H9 (cell line): ENCODE measurements at regions not wholly inside any gene's neighbourhood (a gene's known extent, or its start where the extent isn't known, plus 50 kb on each side); places are given as distances from the start of the nearest gene placed in this dataset.

Experiments used
- DNase-seq: peaks from one replicate; pipeline ENCODE4 v3.0.0-alpha.2; 2017
- H2AFZ ChIP-seq: one replicate; pipeline ENCODE4 v1.6.1; 2013; ENCODE audit warnings: mild to moderate bottlenecking, low read length, control low read depth, moderate library complexity
- H2AK5ac ChIP-seq: 2 replicates; pipeline ENCODE4 v1.6.1; 2013; ENCODE audit warnings: low read length, control low read depth, mixed read lengths; ENCODE audit not compliant: insufficient read length
- H2BK120ac ChIP-seq: one replicate; pipeline ENCODE4 v1.6.1; 2013; ENCODE audit warnings: low read depth, mild to moderate bottlenecking, low read length, control low read depth, inconsistent platforms; ENCODE audit not compliant: poor library complexity, severe bottlenecking
- H2BK12ac ChIP-seq: 2 replicates; pipeline ENCODE4 v1.6.1; 2013; ENCODE audit warnings: low read length, control low read depth, mixed read lengths, low read depth; ENCODE audit not compliant: insufficient read length
- H2BK15ac ChIP-seq: 2 replicates; pipeline ENCODE4 v1.6.1; 2013; ENCODE audit warnings: low read depth, low read length, control low read depth
- H2BK20ac ChIP-seq: one replicate; pipeline ENCODE4 v1.6.1; 2013; ENCODE audit warnings: low read depth, mild to moderate bottlenecking, low read length, control low read depth, inconsistent platforms; ENCODE audit not compliant: poor library complexity, severe bottlenecking
- H2BK5ac ChIP-seq: 2 replicates; pipeline ENCODE4 v1.6.1; 2013; ENCODE audit warnings: low read length, control low read depth, mixed read lengths; ENCODE audit not compliant: insufficient read length
- H3K14ac ChIP-seq: 2 replicates; pipeline ENCODE4 v1.6.1; 2013; ENCODE audit warnings: low read length, control low read depth; ENCODE audit not compliant: insufficient read depth
- H3K18ac ChIP-seq: 2 replicates; pipeline ENCODE4 v1.6.1; 2013; ENCODE audit warnings: low read depth, mild to moderate bottlenecking, mixed read lengths, low read length, control low read depth; ENCODE audit not compliant: insufficient read length
- H3K23ac ChIP-seq: 2 replicates; pipeline ENCODE4 v1.6.1; 2013; ENCODE audit warnings: low read length, control low read depth, mixed read lengths, low read depth; ENCODE audit not compliant: insufficient read length
- H3K23me2 ChIP-seq: 2 replicates; pipeline ENCODE4 v1.6.1; 2013; ENCODE audit warnings: low read depth, mild to moderate bottlenecking, mixed read lengths, low read length, control low read depth; ENCODE audit not compliant: insufficient read length, poor library complexity, severe bottlenecking
- H3K27ac ChIP-seq: 2 replicates; pipeline ENCODE4 v1.5.1; 2013; ENCODE audit warnings: low read length, control low read depth, mixed read lengths, low read depth; ENCODE audit not compliant: insufficient read length
- H3K27me3 ChIP-seq: 2 replicates; pipeline ENCODE4 v1.6.1; 2013; ENCODE audit warnings: low read length, control low read depth, inconsistent platforms; ENCODE audit not compliant: insufficient read depth
- H3K4ac ChIP-seq: 2 replicates; pipeline ENCODE4 v1.6.1; 2013; ENCODE audit warnings: low read depth, mild to moderate bottlenecking, control low read depth, inconsistent platforms, low read length, moderate library complexity
- H3K4me1 ChIP-seq: 2 replicates; pipeline ENCODE4 v1.6.1; 2013; ENCODE audit warnings: low read length, control low read depth, inconsistent platforms; ENCODE audit not compliant: insufficient read depth
- H3K4me2 ChIP-seq: 2 replicates; pipeline ENCODE4 v1.6.1; 2013; ENCODE audit warnings: low read length, control low read depth, mixed read lengths; ENCODE audit not compliant: insufficient read length, insufficient read depth
- H3K56ac ChIP-seq: 2 replicates; pipeline ENCODE4 v1.6.1; 2013; ENCODE audit warnings: low read depth, mild to moderate bottlenecking, mixed read lengths, low read length, control low read depth; ENCODE audit not compliant: insufficient read length
- H3K79me1 ChIP-seq: 2 replicates; pipeline ENCODE4 v1.6.1; 2013; ENCODE audit warnings: low read depth, mild to moderate bottlenecking, moderate library complexity, low read length, control low read depth, inconsistent platforms; ENCODE audit not compliant: insufficient read depth, poor library complexity, severe bottlenecking
- H3K79me2 ChIP-seq: 2 replicates; pipeline ENCODE4 v1.6.1; 2013; ENCODE audit warnings: low read length, control low read depth, inconsistent platforms; ENCODE audit not compliant: insufficient read depth
- H3K9ac ChIP-seq: 2 replicates; pipeline ENCODE4 v1.6.1; 2013; ENCODE audit warnings: low read length, control low read depth, mixed read lengths; ENCODE audit not compliant: insufficient read length; ENCODE audit errors: extremely low read depth
- H3K9me3 ChIP-seq: one replicate; pipeline ENCODE4 v1.6.1; 2013; ENCODE audit warnings: low read depth, low read length, inconsistent platforms; ENCODE audit not compliant: control insufficient read depth
- H3T11ph ChIP-seq: one replicate; pipeline ENCODE4 v1.6.1; 2013; ENCODE audit warnings: mild to moderate bottlenecking, low read length, control low read depth, inconsistent platforms
- H4K20me1 ChIP-seq: one replicate; pipeline ENCODE4 v1.6.1; 2013; ENCODE audit not compliant: control insufficient read depth, insufficient read length, insufficient read depth
- H4K5ac ChIP-seq: 2 replicates; pipeline ENCODE4 v1.6.1; 2013; ENCODE audit warnings: low read depth, mild to moderate bottlenecking, mixed read lengths, low read length, control low read depth; ENCODE audit not compliant: insufficient read length
- H4K8ac ChIP-seq: replicated peaks from 2 replicates; pipeline ENCODE4 v1.6.1; 2013; ENCODE audit warnings: low read length, control low read depth, mixed read lengths, low read depth; ENCODE audit not compliant: insufficient read length
- H4K91ac ChIP-seq: 2 replicates; pipeline ENCODE4 v1.6.1; 2013; ENCODE audit warnings: low read depth, mild to moderate bottlenecking, moderate library complexity, mixed read lengths, low read length, control low read depth; ENCODE audit not compliant: insufficient read length
- H3K27ac Mint-ChIP-seq, 3 experiments: 2 replicates in 2 of 3; 3 replicates in 1 of 3; pipeline ENCODE4 v1.8.0; 2020 to 2021; ENCODE audit warnings: mixed read lengths in 3 of 3, mild to moderate bottlenecking in 1 of 3, moderate library complexity in 1 of 3
- H3K27me3 Mint-ChIP-seq: 2 replicates; pipeline ENCODE4 v1.8.0; 2021; ENCODE audit warnings: low read depth, mild to moderate bottlenecking, moderate library complexity, mixed read lengths
- H3K36me3 Mint-ChIP-seq, 3 experiments: 2 replicates in 2 of 3; 3 replicates in 1 of 3; pipeline ENCODE4 v1.8.0; 2020 to 2021; ENCODE audit warnings: low read depth in 3 of 3, mixed read lengths in 3 of 3; ENCODE audit not compliant: insufficient read depth in 1 of 3
- H3K4me1 Mint-ChIP-seq, 2 experiments: 2 replicates each; pipeline ENCODE4 v1.8.0; 2020; ENCODE audit warnings: mixed read lengths in 2 of 2
- H3K4me3 Mint-ChIP-seq, 2 experiments: 2 replicates in 1 of 2; 3 replicates in 1 of 2; pipeline ENCODE4 v1.8.0; 2020 to 2021; ENCODE audit warnings: mild to moderate bottlenecking in 2 of 2, mixed read lengths in 2 of 2, moderate library complexity in 1 of 2
- H3K9me3 Mint-ChIP-seq, 2 experiments: 2 replicates in 1 of 2; 3 replicates in 1 of 2; pipeline ENCODE4 v1.8.0; 2020; ENCODE audit warnings: mild to moderate bottlenecking in 2 of 2, mixed read lengths in 2 of 2, moderate library complexity in 1 of 2
- WGBS: extraction: QIAGEN DNeasy Blood & Tissue Kit; methylation state at CpG from one replicate; pipeline ENCODE4 v1.1.7; 2013; ENCODE audit warnings: missing lambda C conversion rate, low lambda C conversion rate, mixed read lengths; ENCODE audit not compliant: insufficient read length; ENCODE audit errors: extremely low coverage; 5-methylcytosine and 5-hydroxymethylcytosine counted together
- TF ChIP-seq, protein P1 (sequence below): fragments of 200-600 bp; sonication (generic); conservative IDR thresholded peaks from 3 replicates; pipeline ENCODE4 v1.8.0; 2021; ENCODE audit warnings: antibody characterized with exemption, mild to moderate bottlenecking

DNA sequence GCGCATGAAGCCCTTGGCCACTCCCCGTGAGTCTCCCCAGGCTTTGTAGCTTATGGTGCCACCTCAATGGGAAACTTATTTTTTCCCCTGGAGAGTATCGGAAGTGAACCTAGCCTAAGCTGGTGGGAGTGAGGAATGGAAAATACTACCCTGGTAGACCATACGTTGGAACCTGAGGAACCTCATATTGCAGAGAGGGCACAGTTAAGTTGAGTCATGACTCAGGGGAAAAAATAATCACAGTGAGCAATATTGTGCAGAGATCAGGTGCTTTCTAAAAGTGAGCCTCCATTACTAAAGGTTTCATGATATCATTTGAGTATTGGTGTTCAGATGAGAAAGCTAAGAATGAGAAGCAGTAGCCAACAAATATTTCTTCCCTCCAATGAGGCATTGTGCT, 360.5 kb upstream of the NT5C1B start:
- H2AFZ ChIP-seq, result no peak overlapping the region

More for the DNA sequence above, 360.5 kb upstream of the NT5C1B start:
- Histone ChIP-seq H3T11ph (no peak overlapping the region), H3K4me2 (no peak overlapping the region), H3K4ac (no peak overlapping the region), H4K5ac (no peak overlapping the region), H3K79me2 (no peaks in the 10 kb centered on the region), H3K4me1 (no peaks in the 10 kb centered on the region), H3K18ac (no peak overlapping the region), H2BK20ac (no peak overlapping the region), H4K8ac (no peak overlapping the region), H3K27me3 (no peaks in the 10 kb centered on the region), H3K23me2 (no peaks in the 10 kb centered on the region), H3K14ac (no peak overlapping the region), H3K23ac (no peak overlapping the region), H3K79me1 (no peaks in the 10 kb centered on the region), H3K56ac (no peak overlapping the region), H2AK5ac (no peak overlapping the region), H2BK12ac (no peak overlapping the region), H3K9me3 (no peaks in the 10 kb centered on the region), H4K20me1 (no peaks in the 10 kb centered on the region), H4K91ac (no peak overlapping the region), H2BK120ac (no peak overlapping the region), H3K9ac (no peak overlapping the region), H2BK5ac (no peak overlapping the region), H3K27ac (no peak overlapping the region), H2BK15ac (no peak overlapping the region)
- Mint-ChIP-seq H3K4me1 (no peaks in the 10 kb centered on the region), H3K4me3 (no peak overlapping the region), H3K36me3 (no peaks in the 10 kb centered on the region), H3K27me3 (no peaks in the 10 kb centered on the region), H3K9me3 (no peaks in the 10 kb centered on the region), H3K27ac (no peak overlapping the region; a peak in 1 of 7 replicates)
- no peak for DNase-seq
- TF ChIP-seq, protein P1, sequence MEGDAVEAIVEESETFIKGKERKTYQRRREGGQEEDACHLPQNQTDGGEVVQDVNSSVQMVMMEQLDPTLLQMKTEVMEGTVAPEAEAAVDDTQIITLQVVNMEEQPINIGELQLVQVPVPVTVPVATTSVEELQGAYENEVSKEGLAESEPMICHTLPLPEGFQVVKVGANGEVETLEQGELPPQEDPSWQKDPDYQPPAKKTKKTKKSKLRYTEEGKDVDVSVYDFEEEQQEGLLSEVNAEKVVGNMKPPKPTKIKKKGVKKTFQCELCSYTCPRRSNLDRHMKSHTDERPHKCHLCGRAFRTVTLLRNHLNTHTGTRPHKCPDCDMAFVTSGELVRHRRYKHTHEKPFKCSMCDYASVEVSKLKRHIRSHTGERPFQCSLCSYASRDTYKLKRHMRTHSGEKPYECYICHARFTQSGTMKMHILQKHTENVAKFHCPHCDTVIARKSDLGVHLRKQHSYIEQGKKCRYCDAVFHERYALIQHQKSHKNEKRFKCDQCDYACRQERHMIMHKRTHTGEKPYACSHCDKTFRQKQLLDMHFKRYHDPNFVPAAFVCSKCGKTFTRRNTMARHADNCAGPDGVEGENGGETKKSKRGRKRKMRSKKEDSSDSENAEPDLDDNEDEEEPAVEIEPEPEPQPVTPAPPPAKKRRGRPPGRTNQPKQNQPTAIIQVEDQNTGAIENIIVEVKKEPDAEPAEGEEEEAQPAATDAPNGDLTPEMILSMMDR, result no peak
- WGBS, result no CpG with 5 or more reads among the region's 4 CpGs
